ENCODE measurements at regions not wholly inside any gene's neighbourhood (a gene's known extent, or its start where the extent isn't known, plus 50 kb on each side); places are given as distances from the start of the nearest gene placed in this dataset.

GRCh38 chr11:33461369-33462125 lies 204.4 kb downstream of the HIPK3 start:
- H3K4me1 Mint-ChIP-seq, result no peaks in the 10 kb centered on the region
- no peaks in the 10 kb centered on the region for H3K9me3 Mint-ChIP-seq
- H3K36me3 Mint-ChIP-seq (ENCODE audit: low read depth), result no peaks in the 10 kb centered on the region
- peaks cover 7% of the 10 kb centered on the region for H3K27me3 Mint-ChIP-seq
- H3K4me3 Mint-ChIP-seq, result no peak overlapping the region
- ATAC-seq (replicated peaks), result no peak
- H3K27ac Mint-ChIP-seq, result no peak overlapping the region

GRCh38 chr11:33457948-33458347 lies 200.8 kb downstream of the HIPK3 start:
- H3K27me3 Mint-ChIP-seq, result peaks cover 12% of the 10 kb centered on the region
- no peak overlapping the region for H3K27ac Mint-ChIP-seq
- H3K4me1 Mint-ChIP-seq, result no peaks in the 10 kb centered on the region
- no peaks in the 10 kb centered on the region for H3K9me3 Mint-ChIP-seq
- H3K4me3 Mint-ChIP-seq, result no peak overlapping the region
- ATAC-seq (replicated peaks), result no peak
- H3K36me3 Mint-ChIP-seq (ENCODE audit: low read depth), result no peaks in the 10 kb centered on the region

GRCh38 chr11:33455867-33456463 lies 198.8 kb downstream of the HIPK3 start:
- no peak overlapping the region for H3K4me3 Mint-ChIP-seq
- H3K27ac Mint-ChIP-seq, result no peak overlapping the region
- H3K27me3 Mint-ChIP-seq, result peaks cover 16% of the 10 kb centered on the region
- H3K36me3 Mint-ChIP-seq (ENCODE audit: low read depth), result no peaks in the 10 kb centered on the region
- no peaks in the 10 kb centered on the region for H3K4me1 Mint-ChIP-seq
- no peaks in the 10 kb centered on the region for H3K9me3 Mint-ChIP-seq
- ATAC-seq (replicated peaks), result no peak

GRCh38 chr11:33454264-33454663 lies 197.1 kb downstream of the HIPK3 start:
- H3K4me3 Mint-ChIP-seq, result no peak overlapping the region
- no peaks in the 10 kb centered on the region for H3K36me3 Mint-ChIP-seq (ENCODE audit: low read depth)
- H3K4me1 Mint-ChIP-seq, result no peaks in the 10 kb centered on the region
- H3K27ac Mint-ChIP-seq, result no peak overlapping the region
- peaks cover 19% of the 10 kb centered on the region for H3K27me3 Mint-ChIP-seq
- no peaks in the 10 kb centered on the region for H3K9me3 Mint-ChIP-seq
- ATAC-seq (replicated peaks), result no peak

- H3K27ac Mint-ChIP-seq, result no peak overlapping the region
- H3K9me3 Mint-ChIP-seq, result no peaks in the 10 kb centered on the region
- H3K27me3 Mint-ChIP-seq, result peaks cover 15% of the 10 kb centered on the region
- no peaks in the 10 kb centered on the region for H3K4me1 Mint-ChIP-seq
- ATAC-seq (replicated peaks), result no peak
- H3K4me3 Mint-ChIP-seq, result no peak overlapping the region
- H3K36me3 Mint-ChIP-seq (ENCODE audit: low read depth), result no peaks in the 10 kb centered on the region
These were observed 195.8 kb downstream of the HIPK3 start for GRCh38 chr11:33452836-33453624.

- Mint-ChIP-seq H3K4me1 (no peaks in the 10 kb centered on the region), H3K4me3 (no peak overlapping the region), H3K27ac (no peak overlapping the region), H3K27me3 (peaks cover 11% of the 10 kb centered on the region), H3K9me3 (no peaks in the 10 kb centered on the region), H3K36me3 (ENCODE audit: low read depth) (no peaks in the 10 kb centered on the region)
- ATAC-seq (replicated peaks), result no peak
These were observed 194.2 kb downstream of the HIPK3 start for GRCh38 chr11:33451364-33451763.

- Mint-ChIP-seq H3K27me3 (peaks cover 14% of the 10 kb centered on the region), H3K4me1 (no peaks in the 10 kb centered on the region), H3K36me3 (ENCODE audit: low read depth) (no peaks in the 10 kb centered on the region), H3K27ac (no peak overlapping the region), H3K4me3 (no peak overlapping the region), H3K9me3 (no peaks in the 10 kb centered on the region)
- ATAC-seq (replicated peaks), result no peak
These were observed 192.6 kb downstream of the HIPK3 start for GRCh38 chr11:33449798-33450197.

- no peak overlapping the region for H3K4me3 Mint-ChIP-seq
- peaks cover 18% of the 10 kb centered on the region for H3K27me3 Mint-ChIP-seq
- no peaks in the 10 kb centered on the region for H3K9me3 Mint-ChIP-seq
- no peaks in the 10 kb centered on the region for H3K36me3 Mint-ChIP-seq (ENCODE audit: low read depth)
- ATAC-seq (replicated peaks), result no peak
- H3K27ac Mint-ChIP-seq, result no peak overlapping the region
- no peaks in the 10 kb centered on the region for H3K4me1 Mint-ChIP-seq
These were observed 191.4 kb downstream of the HIPK3 start for GRCh38 chr11:33448461-33449130.

GRCh38 chr11:33445761-33446161 lies 188.6 kb downstream of the HIPK3 start:
- Mint-ChIP-seq H3K27me3 (peaks cover 13% of the 10 kb centered on the region), H3K27ac (no peak overlapping the region), H3K9me3 (no peaks in the 10 kb centered on the region), H3K4me1 (no peaks in the 10 kb centered on the region), H3K36me3 (ENCODE audit: low read depth) (no peaks in the 10 kb centered on the region), H3K4me3 (no peak overlapping the region)
- no peak for ATAC-seq (replicated peaks)

GRCh38 chr11:33444835-33445594 lies 187.8 kb downstream of the HIPK3 start:
- ATAC-seq (replicated peaks), result no peak
- Mint-ChIP-seq H3K4me3 (no peak overlapping the region), H3K27ac (no peak overlapping the region), H3K4me1 (no peaks in the 10 kb centered on the region), H3K27me3 (peaks cover 11% of the 10 kb centered on the region), H3K9me3 (no peaks in the 10 kb centered on the region), H3K36me3 (ENCODE audit: low read depth) (no peaks in the 10 kb centered on the region)

GRCh38 chr11:33443684-33444083 lies 186.5 kb downstream of the HIPK3 start:
- no peaks in the 10 kb centered on the region for H3K9me3 Mint-ChIP-seq
- no peaks in the 10 kb centered on the region for H3K4me1 Mint-ChIP-seq
- no peak overlapping the region for H3K27ac Mint-ChIP-seq
- no peak overlapping the region for H3K4me3 Mint-ChIP-seq
- no peak for ATAC-seq (replicated peaks)
- H3K36me3 Mint-ChIP-seq (ENCODE audit: low read depth), result no peaks in the 10 kb centered on the region
- peaks cover 11% of the 10 kb centered on the region for H3K27me3 Mint-ChIP-seq

- H3K4me3 Mint-ChIP-seq, result no peak overlapping the region
- H3K27ac Mint-ChIP-seq, result no peak overlapping the region
- ATAC-seq (replicated peaks), result no peak
- H3K27me3 Mint-ChIP-seq, result peaks cover 4% of the 10 kb centered on the region
- H3K36me3 Mint-ChIP-seq (ENCODE audit: low read depth), result no peaks in the 10 kb centered on the region
- no peaks in the 10 kb centered on the region for H3K4me1 Mint-ChIP-seq
- peaks cover 5% of the 10 kb centered on the region for H3K9me3 Mint-ChIP-seq
These were observed 181.1 kb downstream of the HIPK3 start for GRCh38 chr11:33438301-33438700.

- Mint-ChIP-seq H3K4me1 (no peaks in the 10 kb centered on the region), H3K27ac (no peak overlapping the region), H3K9me3 (peaks cover 6% of the 10 kb centered on the region), H3K27me3 (peaks cover 2% of the 10 kb centered on the region), H3K36me3 (ENCODE audit: low read depth) (no peaks in the 10 kb centered on the region), H3K4me3 (no peak overlapping the region)
- ATAC-seq (replicated peaks), result no peak
These were observed 180.3 kb downstream of the HIPK3 start for GRCh38 chr11:33437529-33437928.

- Mint-ChIP-seq H3K27me3 (peaks cover 7% of the 10 kb centered on the region), H3K4me3 (no peak overlapping the region), H3K4me1 (no peaks in the 10 kb centered on the region), H3K27ac (no peak overlapping the region), H3K36me3 (ENCODE audit: low read depth) (no peaks in the 10 kb centered on the region), H3K9me3 (peaks cover 6% of the 10 kb centered on the region)
- ATAC-seq (replicated peaks), result no peak
These were observed 178.0 kb downstream of the HIPK3 start for GRCh38 chr11:33435216-33435615.

All from activated T-helper 17 cell treated with anti-CD3 and anti-CD28 coated beads, Interleukin-2, amount 50 U/mL, for 72 hours (primary cell).